ENCODE measurements at regions not wholly inside any gene's neighbourhood (a gene's known extent, or its start where the extent isn't known, plus 50 kb on each side); places are given as distances from the start of the nearest gene placed in this dataset.

GRCh38 chr12:30111719-30112118, 328.0 kb upstream of the TMTC1 start:
- no peak for DNase-seq (ENCODE audit: low spot score in 2 of 2)
- 70 to 80% methylated on average over 2 of the region's 2 CpGs for WGBS, 2 donors
- TF ChIP-seq POLR2A (IDR thresholded peaks at IDR 0.05), result no peak
- TF ChIP-seq, protein P1, sequence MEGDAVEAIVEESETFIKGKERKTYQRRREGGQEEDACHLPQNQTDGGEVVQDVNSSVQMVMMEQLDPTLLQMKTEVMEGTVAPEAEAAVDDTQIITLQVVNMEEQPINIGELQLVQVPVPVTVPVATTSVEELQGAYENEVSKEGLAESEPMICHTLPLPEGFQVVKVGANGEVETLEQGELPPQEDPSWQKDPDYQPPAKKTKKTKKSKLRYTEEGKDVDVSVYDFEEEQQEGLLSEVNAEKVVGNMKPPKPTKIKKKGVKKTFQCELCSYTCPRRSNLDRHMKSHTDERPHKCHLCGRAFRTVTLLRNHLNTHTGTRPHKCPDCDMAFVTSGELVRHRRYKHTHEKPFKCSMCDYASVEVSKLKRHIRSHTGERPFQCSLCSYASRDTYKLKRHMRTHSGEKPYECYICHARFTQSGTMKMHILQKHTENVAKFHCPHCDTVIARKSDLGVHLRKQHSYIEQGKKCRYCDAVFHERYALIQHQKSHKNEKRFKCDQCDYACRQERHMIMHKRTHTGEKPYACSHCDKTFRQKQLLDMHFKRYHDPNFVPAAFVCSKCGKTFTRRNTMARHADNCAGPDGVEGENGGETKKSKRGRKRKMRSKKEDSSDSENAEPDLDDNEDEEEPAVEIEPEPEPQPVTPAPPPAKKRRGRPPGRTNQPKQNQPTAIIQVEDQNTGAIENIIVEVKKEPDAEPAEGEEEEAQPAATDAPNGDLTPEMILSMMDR (IDR thresholded peaks at IDR 0.05), result no peak
- H3K4me3 ChIP-seq (ENCODE audit: low read depth, poor library complexity, severe bottlenecking), result no peak overlapping the region
- intact Hi-C loops (cut with DNase I; ENCODE audit: low total_unique reads), result no loop called here

- 69 to 85% methylated on average over 6 of the region's 6 CpGs for WGBS, 2 donors
- TF ChIP-seq POLR2A (IDR thresholded peaks at IDR 0.05), result no peak
- TF ChIP-seq, protein P1 (IDR thresholded peaks at IDR 0.05), result no peak
- intact Hi-C loops (cut with DNase I; ENCODE audit: low total_unique reads), result no loop called here
- no peak for DNase-seq (ENCODE audit: low spot score in 2 of 2)
- H3K4me3 ChIP-seq (ENCODE audit: low read depth, poor library complexity, severe bottlenecking), result no peak overlapping the region
Measured at GRCh38 chr12:30110958-30111586, 327.3 kb upstream of the TMTC1 start.

DNA sequence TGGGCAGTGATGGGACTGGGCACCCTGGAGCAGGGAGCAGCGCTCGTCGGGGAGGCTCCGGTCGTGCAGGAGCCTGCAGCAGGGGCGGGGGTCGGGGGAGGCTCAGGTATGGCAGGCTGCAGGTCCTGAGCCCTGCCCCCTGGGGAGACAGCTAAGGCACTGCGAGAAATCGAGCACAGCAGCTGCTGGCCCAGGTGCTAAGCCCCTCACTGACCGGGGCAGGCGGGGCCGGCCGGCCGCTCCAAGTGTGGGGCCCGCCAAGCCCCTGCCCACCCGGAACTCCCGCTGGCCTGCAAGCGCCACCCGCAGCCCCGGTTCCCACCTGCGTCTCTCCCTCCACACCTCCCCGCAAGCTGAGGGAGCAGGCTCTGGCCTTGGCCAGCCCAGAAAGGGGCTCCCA, 326.8 kb upstream of the TMTC1 start:
- DNase-seq (ENCODE audit: low spot score in 2 of 2), result no peak
- TF ChIP-seq, protein P1 (IDR thresholded peaks at IDR 0.05), result no peak
- no peak for TF ChIP-seq POLR2A (IDR thresholded peaks at IDR 0.05)
- intact Hi-C loops (cut with DNase I; ENCODE audit: low total_unique reads), result no loop called here
- no peak overlapping the region for H3K4me3 ChIP-seq (ENCODE audit: low read depth, poor library complexity, severe bottlenecking)
- 87 to 96% methylated on average over 16 to 17 of the region's 22 CpGs for WGBS, 2 donors

DNA sequence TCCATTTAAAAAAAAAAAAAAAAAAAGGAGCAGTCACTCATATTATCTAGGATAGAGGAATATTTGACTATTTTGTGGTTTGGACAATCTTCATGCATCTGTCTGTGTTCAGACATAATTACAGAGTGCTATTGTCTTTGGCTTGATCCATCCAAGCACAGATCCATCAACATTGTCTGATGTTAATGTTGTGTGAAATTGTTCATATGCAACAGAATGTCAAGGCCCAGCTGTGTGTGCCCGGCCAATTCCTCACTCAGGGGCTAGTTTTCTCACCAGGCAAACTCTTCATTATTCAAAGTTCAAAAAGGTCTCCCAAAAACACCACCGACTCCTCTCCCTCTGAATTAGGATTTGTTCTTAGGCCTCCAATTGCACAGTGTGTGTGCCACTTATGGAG, 324.9 kb upstream of the TMTC1 start:
- intact Hi-C loops (cut with DNase I; ENCODE audit: low total_unique reads), result no loop called here
- no peak overlapping the region for H3K4me3 ChIP-seq (ENCODE audit: low read depth, poor library complexity, severe bottlenecking)
- no peak for TF ChIP-seq POLR2A (IDR thresholded peaks at IDR 0.05)
- TF ChIP-seq, protein P1 (IDR thresholded peaks at IDR 0.05), result no peak
- WGBS, 2 donors, result 88 to 93% methylated on average over 2 of the region's 2 CpGs
- no peak for DNase-seq (ENCODE audit: low spot score in 2 of 2)

- 57 to 58% methylated on average over 9 of the region's 9 CpGs for WGBS, 2 donors
- DNase-seq (ENCODE audit: low spot score in 2 of 2), result no peak
- no peak overlapping the region for H3K4me3 ChIP-seq (ENCODE audit: low read depth, poor library complexity, severe bottlenecking)
- TF ChIP-seq POLR2A (IDR thresholded peaks at IDR 0.05), result no peak
- TF ChIP-seq, protein P1 (IDR thresholded peaks at IDR 0.05), result no peak
- intact Hi-C loops (cut with DNase I; ENCODE audit: low total_unique reads), result no loop called here
Measured at GRCh38 chr12:30106204-30106965, 322.6 kb upstream of the TMTC1 start.
